ENCODE measurements at regions not wholly inside any gene's neighbourhood (a gene's known extent, or its start where the extent isn't known, plus 50 kb on each side); places are given as distances from the start of the nearest gene placed in this dataset.

- no peak for DNase-seq
- Histone ChIP-seq H3K4me1 (ENCODE audit: control insufficient read depth in 5 of 5, insufficient read depth in 5 of 5, low read length in 5 of 5) (no peaks in the 10 kb centered on the region), H3K4me3 (no peak overlapping the region), H3K9me3 (ENCODE audit: control insufficient read depth in 4 of 4, insufficient read depth in 3 of 4, low read length in 3 of 4) (no peaks in the 10 kb centered on the region), H3K36me3 (ENCODE audit: control insufficient read depth in 4 of 4, insufficient read depth in 4 of 4, low read length in 4 of 4) (no peaks in the 10 kb centered on the region), H3K27ac (ENCODE audit: low read depth in 1 of 2, low read length in 1 of 2) (no peak overlapping the region), H3K9ac (ENCODE audit: insufficient read depth in 1 of 2, low read length in 2 of 2) (no peak overlapping the region), H3K27me3 (ENCODE audit: control insufficient read depth in 3 of 3, insufficient read depth in 3 of 3, low read length in 2 of 3) (no peaks in the 10 kb centered on the region)
- TF ChIP-seq, protein P1, sequence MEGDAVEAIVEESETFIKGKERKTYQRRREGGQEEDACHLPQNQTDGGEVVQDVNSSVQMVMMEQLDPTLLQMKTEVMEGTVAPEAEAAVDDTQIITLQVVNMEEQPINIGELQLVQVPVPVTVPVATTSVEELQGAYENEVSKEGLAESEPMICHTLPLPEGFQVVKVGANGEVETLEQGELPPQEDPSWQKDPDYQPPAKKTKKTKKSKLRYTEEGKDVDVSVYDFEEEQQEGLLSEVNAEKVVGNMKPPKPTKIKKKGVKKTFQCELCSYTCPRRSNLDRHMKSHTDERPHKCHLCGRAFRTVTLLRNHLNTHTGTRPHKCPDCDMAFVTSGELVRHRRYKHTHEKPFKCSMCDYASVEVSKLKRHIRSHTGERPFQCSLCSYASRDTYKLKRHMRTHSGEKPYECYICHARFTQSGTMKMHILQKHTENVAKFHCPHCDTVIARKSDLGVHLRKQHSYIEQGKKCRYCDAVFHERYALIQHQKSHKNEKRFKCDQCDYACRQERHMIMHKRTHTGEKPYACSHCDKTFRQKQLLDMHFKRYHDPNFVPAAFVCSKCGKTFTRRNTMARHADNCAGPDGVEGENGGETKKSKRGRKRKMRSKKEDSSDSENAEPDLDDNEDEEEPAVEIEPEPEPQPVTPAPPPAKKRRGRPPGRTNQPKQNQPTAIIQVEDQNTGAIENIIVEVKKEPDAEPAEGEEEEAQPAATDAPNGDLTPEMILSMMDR (IDR thresholded peaks at IDR 0.05; ENCODE audit: control extremely low read depth, extremely low read depth): no peak
- 76 to 90% methylated on average over 1 of the region's 1 CpG for WGBS, 2 donors
- ATAC-seq (ENCODE audit: insufficient read depth, low FRiP score): no peak
Measured at GRCh38 chr9:23979491-23979890, 153.5 kb upstream of the ELAVL2 start.

DNA sequence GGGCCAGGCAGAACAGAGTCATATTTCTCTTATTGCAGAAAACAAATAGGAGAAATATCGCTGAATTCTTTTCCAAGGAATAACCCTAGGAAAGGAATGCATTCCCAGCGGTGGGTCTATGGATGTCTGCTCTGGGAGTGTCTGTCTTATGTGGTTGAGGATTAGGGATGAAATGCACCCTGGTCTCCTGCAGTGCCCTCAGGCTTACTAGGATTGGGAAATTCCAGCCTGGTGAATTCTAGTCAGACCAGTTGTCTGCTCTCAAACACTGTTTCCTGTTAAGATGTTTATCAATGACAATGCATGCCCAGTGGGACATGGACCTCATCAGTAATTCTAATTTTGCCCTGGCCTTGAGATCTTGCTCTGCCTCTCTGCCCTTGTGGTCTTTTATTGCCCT is 136.1 kb upstream of the ELAVL2 start:
- ATAC-seq (ENCODE audit: insufficient read depth, low FRiP score): no peak
- TF ChIP-seq, protein P1 (IDR thresholded peaks at IDR 0.05; ENCODE audit: control extremely low read depth, extremely low read depth): no peak

DNA sequence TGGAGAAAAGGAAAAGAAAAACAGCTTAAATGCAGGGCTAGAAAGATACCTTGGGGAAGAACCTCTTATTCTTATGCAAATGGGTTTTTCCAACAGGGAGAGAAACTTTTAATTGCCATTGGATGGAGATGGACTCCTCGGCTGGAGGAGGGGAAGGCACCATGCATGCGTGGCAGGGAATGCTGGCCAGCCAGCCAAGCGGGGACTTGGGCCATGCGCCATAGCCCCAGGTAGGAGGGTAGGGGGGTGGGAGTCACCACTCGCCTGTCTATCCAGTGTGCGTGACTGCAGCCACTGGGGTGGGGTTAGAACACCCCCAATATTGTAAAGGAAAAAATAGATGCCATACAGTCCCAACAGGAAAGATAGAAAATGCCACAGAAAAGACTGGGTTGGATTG is 119.9 kb upstream of the ELAVL2 start:
- 90 to 97% methylated on average over 6 of the region's 6 CpGs for WGBS, 2 donors
- Histone ChIP-seq H3K4me1 (ENCODE audit: control insufficient read depth in 5 of 5, insufficient read depth in 5 of 5, low read length in 5 of 5) (no peaks in the 10 kb centered on the region), H3K4me3 (no peak overlapping the region), H3K9ac (ENCODE audit: insufficient read depth in 1 of 2, low read length in 2 of 2) (no peak overlapping the region), H3K9me3 (ENCODE audit: control insufficient read depth in 4 of 4, insufficient read depth in 3 of 4, low read length in 3 of 4) (peaks cover 0 to 19% (median 10%) of the 10 kb centered on the region in 4 donors), H3K27ac (ENCODE audit: low read depth in 1 of 2, low read length in 1 of 2) (no peak overlapping the region), H3K36me3 (ENCODE audit: control insufficient read depth in 4 of 4, insufficient read depth in 4 of 4, low read length in 4 of 4) (no peaks in the 10 kb centered on the region), H3K27me3 (ENCODE audit: control insufficient read depth in 3 of 3, insufficient read depth in 3 of 3, low read length in 2 of 3) (no peaks in the 10 kb centered on the region)
- ATAC-seq (ENCODE audit: insufficient read depth, low FRiP score): no peak
- no peak for DNase-seq
- TF ChIP-seq, protein P1 (IDR thresholded peaks at IDR 0.05; ENCODE audit: control extremely low read depth, extremely low read depth): no peak

More for the DNA sequence above, 136.1 kb upstream of the ELAVL2 start:
- Histone ChIP-seq H3K4me1 (ENCODE audit: control insufficient read depth in 5 of 5, insufficient read depth in 5 of 5, low read length in 5 of 5) (no peaks in the 10 kb centered on the region), H3K4me3 (no peak overlapping the region), H3K9me3 (ENCODE audit: control insufficient read depth in 4 of 4, insufficient read depth in 3 of 4, low read length in 3 of 4) (peaks cover 0 to 13% (median 0%) of the 10 kb centered on the region in 4 donors), H3K36me3 (ENCODE audit: control insufficient read depth in 4 of 4, insufficient read depth in 4 of 4, low read length in 4 of 4) (no peaks in the 10 kb centered on the region), H3K27me3 (ENCODE audit: control insufficient read depth in 3 of 3, insufficient read depth in 3 of 3, low read length in 2 of 3) (no peaks in the 10 kb centered on the region), H3K9ac (ENCODE audit: insufficient read depth in 1 of 2, low read length in 2 of 2) (no peak overlapping the region), H3K27ac (ENCODE audit: low read depth in 1 of 2, low read length in 1 of 2) (no peak overlapping the region)
- DNase-seq: no peak
- 91% methylated on average over 2 of the region's 2 CpGs for WGBS, 2 donors

GRCh38 chr9:23941051-23941450 is 115.0 kb upstream of the ELAVL2 start:
- no peak for ATAC-seq (ENCODE audit: insufficient read depth, low FRiP score)
- no peak overlapping the region for H3K4me3 ChIP-seq
- no peaks in the 10 kb centered on the region for H3K36me3 ChIP-seq (ENCODE audit: control insufficient read depth in 4 of 4, insufficient read depth in 4 of 4, low read length in 4 of 4)
- no peaks in the 10 kb centered on the region for H3K4me1 ChIP-seq (ENCODE audit: control insufficient read depth in 5 of 5, insufficient read depth in 5 of 5, low read length in 5 of 5)
- DNase-seq: no peak
- peaks cover 0 to 19% (median 11%) of the 10 kb centered on the region in 4 donors for H3K9me3 ChIP-seq (ENCODE audit: control insufficient read depth in 4 of 4, insufficient read depth in 3 of 4, low read length in 3 of 4)
- WGBS, 2 donors: 70 to 80% methylated on average over 3 of the region's 3 CpGs
- H3K9ac ChIP-seq (ENCODE audit: insufficient read depth in 1 of 2, low read length in 2 of 2): no peak overlapping the region
- no peaks in the 10 kb centered on the region for H3K27me3 ChIP-seq (ENCODE audit: control insufficient read depth in 3 of 3, insufficient read depth in 3 of 3, low read length in 2 of 3)
- TF ChIP-seq, protein P1 (IDR thresholded peaks at IDR 0.05; ENCODE audit: control extremely low read depth, extremely low read depth): no peak
- no peak overlapping the region for H3K27ac ChIP-seq (ENCODE audit: low read depth in 1 of 2, low read length in 1 of 2)

All from lung (tissue), 11 donors.